WI38 (cell line): ENCODE measurements at regions not wholly inside any gene's neighbourhood (a gene's known extent, or its start where the extent isn't known, plus 50 kb on each side); places are given as distances from the start of the nearest gene placed in this dataset.

ENCODE experiments used
- H3K4me3 ChIP-seq: 2 replicates; pipeline ENCODE4 v1.5.1; 2011; ENCODE audit warnings: low read depth, mild to moderate bottlenecking, control low read depth, low read length
- TF ChIP-seq, protein P1 (sequence below): IDR thresholded peaks from 2 replicates; pipeline ENCODE4 v1.5.1; 2012; ENCODE audit warnings: low read depth, mild to moderate bottlenecking, control low read depth, low read length

DNA sequence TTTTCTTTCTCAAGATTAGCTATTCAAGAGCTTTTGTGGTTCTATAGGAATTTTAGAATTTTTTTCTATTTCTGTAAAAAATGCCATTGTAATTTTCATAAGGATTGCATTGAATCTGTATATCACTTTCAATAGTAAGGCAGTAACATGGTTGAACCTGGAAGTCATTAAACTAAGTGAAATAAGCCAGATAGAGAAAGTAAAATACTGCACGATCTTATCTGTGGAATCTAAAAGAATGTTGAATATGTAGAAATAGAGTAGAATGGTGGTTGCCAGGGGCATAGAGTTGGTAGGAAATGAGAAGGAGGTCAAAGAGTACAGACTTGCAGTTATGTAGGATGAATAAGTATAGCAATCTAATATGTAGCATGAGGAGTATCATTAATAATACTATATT is 1073.5 kb upstream of the LRRN3 start:
- no peak overlapping the region for H3K4me3 ChIP-seq
- TF ChIP-seq, protein P1, sequence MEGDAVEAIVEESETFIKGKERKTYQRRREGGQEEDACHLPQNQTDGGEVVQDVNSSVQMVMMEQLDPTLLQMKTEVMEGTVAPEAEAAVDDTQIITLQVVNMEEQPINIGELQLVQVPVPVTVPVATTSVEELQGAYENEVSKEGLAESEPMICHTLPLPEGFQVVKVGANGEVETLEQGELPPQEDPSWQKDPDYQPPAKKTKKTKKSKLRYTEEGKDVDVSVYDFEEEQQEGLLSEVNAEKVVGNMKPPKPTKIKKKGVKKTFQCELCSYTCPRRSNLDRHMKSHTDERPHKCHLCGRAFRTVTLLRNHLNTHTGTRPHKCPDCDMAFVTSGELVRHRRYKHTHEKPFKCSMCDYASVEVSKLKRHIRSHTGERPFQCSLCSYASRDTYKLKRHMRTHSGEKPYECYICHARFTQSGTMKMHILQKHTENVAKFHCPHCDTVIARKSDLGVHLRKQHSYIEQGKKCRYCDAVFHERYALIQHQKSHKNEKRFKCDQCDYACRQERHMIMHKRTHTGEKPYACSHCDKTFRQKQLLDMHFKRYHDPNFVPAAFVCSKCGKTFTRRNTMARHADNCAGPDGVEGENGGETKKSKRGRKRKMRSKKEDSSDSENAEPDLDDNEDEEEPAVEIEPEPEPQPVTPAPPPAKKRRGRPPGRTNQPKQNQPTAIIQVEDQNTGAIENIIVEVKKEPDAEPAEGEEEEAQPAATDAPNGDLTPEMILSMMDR: no peak

DNA sequence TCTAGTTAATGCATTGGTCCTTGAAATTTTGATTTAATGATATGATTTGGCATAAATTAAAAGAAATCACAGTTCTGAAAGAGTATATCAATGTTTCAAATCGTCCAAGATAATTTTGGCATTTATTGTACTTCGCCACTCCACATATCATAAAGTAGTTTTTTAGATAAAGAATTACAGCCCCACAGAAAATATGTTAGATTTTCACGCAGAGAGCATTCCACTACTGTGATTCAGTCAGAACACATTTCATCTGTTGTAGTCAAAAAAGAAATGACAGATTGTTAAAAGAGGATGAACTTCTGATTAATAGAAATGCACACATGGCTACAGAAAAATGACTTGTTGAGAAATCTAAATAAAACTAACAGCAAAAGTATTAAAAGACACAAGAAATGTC is 1063.5 kb upstream of the LRRN3 start:
- TF ChIP-seq, protein P1: no peak
- H3K4me3 ChIP-seq: no peak overlapping the region

DNA sequence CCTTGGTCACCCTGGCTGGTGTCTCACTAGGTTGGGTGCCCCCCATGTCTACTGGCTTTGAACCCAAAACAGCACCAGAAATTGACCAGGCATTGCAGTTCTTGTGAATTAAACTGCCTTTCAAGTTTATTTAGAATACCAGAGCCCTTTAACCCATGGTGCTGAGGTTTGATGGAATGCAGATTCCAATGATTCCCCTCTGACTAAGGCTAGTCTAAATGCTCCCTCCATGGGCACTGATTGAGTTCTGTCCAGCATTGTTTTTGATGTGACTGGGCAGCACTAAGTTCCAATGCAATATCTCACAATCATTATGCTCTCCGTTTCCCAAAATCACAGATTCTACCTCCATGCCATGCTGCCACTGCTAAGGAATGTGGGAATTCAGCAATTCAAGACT is 1047.4 kb upstream of the LRRN3 start:
- TF ChIP-seq, protein P1: no peak
- no peak overlapping the region for H3K4me3 ChIP-seq

DNA sequence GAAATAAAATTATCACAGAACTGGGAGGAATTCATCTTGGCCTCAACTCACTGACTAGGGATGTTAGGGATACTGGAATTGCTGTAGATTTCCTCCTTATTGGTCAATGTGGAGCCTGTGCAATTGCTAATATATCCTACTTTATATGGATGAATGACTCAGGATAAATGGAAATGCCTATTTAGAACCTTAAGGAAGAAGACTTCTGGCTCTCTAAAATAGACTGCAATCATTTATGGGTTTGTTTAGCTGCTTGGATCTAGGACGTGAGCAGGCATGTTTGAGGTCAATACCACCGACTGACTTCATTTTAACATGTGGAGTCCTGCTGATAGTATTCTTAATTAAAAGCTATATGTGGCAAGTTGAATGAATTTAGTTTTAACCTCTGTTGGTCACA is 1040.1 kb upstream of the LRRN3 start:
- H3K4me3 ChIP-seq: no peak overlapping the region
- TF ChIP-seq, protein P1: no peak

DNA sequence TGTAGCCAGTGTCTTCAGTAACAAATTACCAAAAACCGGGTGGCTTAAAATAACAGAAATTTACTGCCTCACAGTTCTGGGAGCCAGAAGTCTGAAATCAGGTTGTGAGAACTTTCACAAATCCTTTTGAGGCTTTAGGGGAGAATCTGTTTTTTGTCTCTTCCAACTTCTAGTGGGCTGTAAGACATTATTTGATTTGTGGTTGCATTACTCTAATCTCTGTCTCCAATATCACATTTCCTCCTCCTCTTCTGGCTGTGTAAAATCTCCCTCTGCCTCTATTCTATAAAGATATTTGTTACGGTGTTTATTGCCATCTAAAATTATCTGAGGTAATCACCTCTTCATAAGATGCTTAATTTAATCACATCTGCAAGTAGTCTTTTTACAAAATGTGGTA is 1039.6 kb upstream of the LRRN3 start:
- no peak overlapping the region for H3K4me3 ChIP-seq
- TF ChIP-seq, protein P1: no peak

DNA sequence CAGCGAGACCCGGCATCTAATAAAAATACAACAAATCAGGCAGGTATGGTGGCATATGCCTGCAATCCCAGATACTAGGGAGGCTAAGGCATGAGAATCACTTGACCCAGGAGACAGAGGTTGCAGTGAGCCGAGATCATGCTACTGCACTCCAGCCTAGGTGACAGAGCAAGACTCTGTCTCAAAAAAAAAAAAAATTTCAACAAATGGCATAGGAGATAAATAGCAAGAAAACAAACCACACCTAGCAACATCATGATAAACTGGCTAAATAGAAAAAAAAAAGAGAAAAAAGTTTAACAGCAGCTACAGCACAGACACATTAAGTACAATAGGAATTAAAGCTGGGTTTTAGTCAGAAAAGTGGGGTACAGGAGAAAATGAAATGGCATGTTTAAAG is 1034.6 kb upstream of the LRRN3 start:
- no peak overlapping the region for H3K4me3 ChIP-seq
- TF ChIP-seq, protein P1: no peak

DNA sequence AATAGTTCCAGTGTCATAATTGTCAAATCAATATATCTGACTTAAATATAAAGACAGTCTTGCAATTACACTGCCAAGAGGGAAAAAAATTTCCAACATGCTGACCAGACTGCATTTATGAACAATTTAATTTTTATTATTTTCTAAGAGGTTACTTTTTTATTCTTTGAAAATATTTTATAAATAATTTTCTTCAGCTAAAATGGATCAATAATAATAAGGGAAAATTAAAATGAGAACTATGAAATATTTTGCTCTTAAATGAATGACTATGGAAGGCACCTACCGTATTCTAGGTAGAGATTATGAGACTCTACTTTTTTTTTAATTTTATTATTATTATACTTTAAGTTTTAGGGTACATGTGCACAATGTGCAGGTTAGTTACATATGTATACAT is 1032.5 kb upstream of the LRRN3 start:
- TF ChIP-seq, protein P1: no peak

More for the DNA sequence above, 1032.5 kb upstream of the LRRN3 start:
- no peak overlapping the region for H3K4me3 ChIP-seq
